ENCODE measurements at regions not wholly inside any gene's neighbourhood (a gene's known extent, or its start where the extent isn't known, plus 50 kb on each side); places are given as distances from the start of the nearest gene placed in this dataset.

GRCh38 chr1:165055581-165055980 is 300.9 kb downstream of the LMX1A start:
- TF ChIP-seq POLR2A (IDR thresholded peaks at IDR 0.05; ENCODE audit: low read length) (no peak), GATA1 (IDR thresholded peaks at IDR 0.05; ENCODE audit: low read depth, low read length) (no peak)

All from erythroblast (primary cell).